GM20431 (cell line): ENCODE measurements at regions not wholly inside any gene's neighbourhood (a gene's known extent, or its start where the extent isn't known, plus 50 kb on each side); places are given as distances from the start of the nearest gene placed in this dataset.

ENCODE experiments used
- in situ Hi-C: fragments of 300-500 bp; cut with MseI, MboI; formaldehyde crosslinking; loops from one replicate; pipeline ENCODE4 v1.15.0; 2020; ENCODE audit warnings: low sequenced_read_pairs; ENCODE audit not compliant: unreplicated experiment

- in situ Hi-C loops = no loop called here
Measured at GRCh38 chr6:155995281-155995680, 539.6 kb upstream of the NOX3 start.

GRCh38 chr6:155994086-155994485, 538.4 kb upstream of the NOX3 start:
- in situ Hi-C loops = no loop called here

GRCh38 chr6:155993240-155993639, 537.6 kb upstream of the NOX3 start:
- in situ Hi-C loops = no loop called here

- in situ Hi-C loops = no loop called here
Measured at GRCh38 chr6:155985660-155986138, 530.1 kb upstream of the NOX3 start.

GRCh38 chr6:155980768-155981079, 525.1 kb upstream of the NOX3 start:
- in situ Hi-C loops = no loop called here

GRCh38 chr6:155980014-155980767, 524.6 kb upstream of the NOX3 start:
- in situ Hi-C loops = no loop called here

- in situ Hi-C loops = no loop called here
Measured at GRCh38 chr6:155975506-155975905, 519.9 kb upstream of the NOX3 start.

GRCh38 chr6:155974811-155975323, 519.2 kb upstream of the NOX3 start:
- in situ Hi-C loops = no loop called here

- in situ Hi-C loops = no loop called here
Measured at GRCh38 chr6:155974359-155974758, 518.7 kb upstream of the NOX3 start.

GRCh38 chr6:155970876-155971708, 515.5 kb upstream of the NOX3 start:
- in situ Hi-C loops = no loop called here

- in situ Hi-C loops = no loop called here
Measured at GRCh38 chr6:155970472-155970871, 514.8 kb upstream of the NOX3 start.

GRCh38 chr6:155968921-155969320, 513.3 kb upstream of the NOX3 start:
- in situ Hi-C loops = no loop called here

GRCh38 chr6:155967322-155967721, 511.7 kb upstream of the NOX3 start:
- in situ Hi-C loops = no loop called here

GRCh38 chr6:155964544-155964943, 508.9 kb upstream of the NOX3 start:
- in situ Hi-C loops = no loop called here

- in situ Hi-C loops = no loop called here
Measured at GRCh38 chr6:155962276-155962675, 506.6 kb upstream of the NOX3 start.

- in situ Hi-C loops = no loop called here
Measured at GRCh38 chr6:155959898-155960495, 504.4 kb upstream of the NOX3 start.

GRCh38 chr6:155958550-155958949, 502.9 kb upstream of the NOX3 start:
- in situ Hi-C loops = no loop called here

- in situ Hi-C loops = no loop called here
Measured at GRCh38 chr6:155955038-155955437, 499.4 kb upstream of the NOX3 start.

GRCh38 chr6:155954149-155954548, 498.5 kb upstream of the NOX3 start:
- in situ Hi-C loops = no loop called here

- in situ Hi-C loops = no loop called here
Measured at GRCh38 chr6:155949256-155949655, 493.6 kb upstream of the NOX3 start.

- in situ Hi-C loops = no loop called here
Measured at GRCh38 chr6:155946860-155947259, 491.2 kb upstream of the NOX3 start.
